Stimulated activated effector memory CD8-positive, alpha-beta T cell treated with anti-CD3 and anti-CD28 coated beads, Interleukin-12 subunit alpha, Interleukin-12 subunit beta, amount 100 ng/mL, for 72 hours (primary cell): ENCODE measurements at regions not wholly inside any gene's neighbourhood (a gene's known extent, or its start where the extent isn't known, plus 50 kb on each side); places are given as distances from the start of the nearest gene placed in this dataset.
"Not testable (repeated sequence)": the region's sequence is repeated elsewhere in the genome, so short reads cannot be mapped to it uniquely, and the experiment has no call there.

Experiments
- ATAC-seq: fragments of 150-1000 bp; cut with Tn5 transposase; 2 replicates; pipeline ENCODE4 v1.10.0; 2021
- DNase-seq, 2 donors: peaks; one replicate each; pipeline ENCODE4 v3.0.0; 2021 to 2022; ENCODE audit warnings: low spot score in 2 of 2
- H3K27ac Mint-ChIP-seq: one replicate; pipeline ENCODE4 v1.8.0; 2022; ENCODE audit warnings: mild to moderate bottlenecking, mixed read lengths
- H3K36me3 Mint-ChIP-seq: one replicate; pipeline ENCODE4 v1.8.0; 2022; ENCODE audit warnings: mild to moderate bottlenecking, mixed read lengths
- H3K4me1 Mint-ChIP-seq: one replicate; pipeline ENCODE4 v1.8.0; 2022; ENCODE audit warnings: mixed read lengths
- H3K4me3 Mint-ChIP-seq: one replicate; pipeline ENCODE4 v1.8.0; 2022; ENCODE audit warnings: mild to moderate bottlenecking, mixed read lengths
- H3K9me3 Mint-ChIP-seq: one replicate; pipeline ENCODE4 v1.8.0; 2022; ENCODE audit warnings: mixed read lengths

DNA sequence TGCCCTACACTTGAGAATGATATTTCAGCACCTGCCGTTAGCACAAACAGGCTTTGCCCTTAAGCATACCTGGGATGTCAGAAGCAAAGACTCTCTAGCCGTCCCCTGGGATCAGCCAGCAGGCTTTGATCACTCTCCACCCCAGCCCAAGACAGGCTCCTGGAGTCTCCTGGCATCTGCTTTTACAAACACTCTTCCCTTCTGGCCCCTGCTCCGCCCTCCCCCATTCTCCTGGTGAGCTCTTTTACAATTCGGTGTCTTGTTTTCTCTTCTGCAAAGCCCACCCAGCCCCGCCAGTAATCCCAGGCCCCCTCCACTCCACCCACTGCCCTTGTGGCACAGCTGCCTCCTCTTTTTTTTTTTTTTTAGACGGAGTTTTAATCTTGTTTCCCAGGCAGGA lies 50.4 kb downstream of the KATNIP start:
- ATAC-seq, result no peak
- no peaks in the 10 kb centered on the region for H3K4me1 Mint-ChIP-seq
- DNase-seq, result no peak
- no peaks in the 10 kb centered on the region for H3K9me3 Mint-ChIP-seq
- H3K27ac Mint-ChIP-seq, result no peak overlapping the region
- no peak overlapping the region for H3K4me3 Mint-ChIP-seq
- H3K36me3 Mint-ChIP-seq, result no peaks in the 10 kb centered on the region

DNA sequence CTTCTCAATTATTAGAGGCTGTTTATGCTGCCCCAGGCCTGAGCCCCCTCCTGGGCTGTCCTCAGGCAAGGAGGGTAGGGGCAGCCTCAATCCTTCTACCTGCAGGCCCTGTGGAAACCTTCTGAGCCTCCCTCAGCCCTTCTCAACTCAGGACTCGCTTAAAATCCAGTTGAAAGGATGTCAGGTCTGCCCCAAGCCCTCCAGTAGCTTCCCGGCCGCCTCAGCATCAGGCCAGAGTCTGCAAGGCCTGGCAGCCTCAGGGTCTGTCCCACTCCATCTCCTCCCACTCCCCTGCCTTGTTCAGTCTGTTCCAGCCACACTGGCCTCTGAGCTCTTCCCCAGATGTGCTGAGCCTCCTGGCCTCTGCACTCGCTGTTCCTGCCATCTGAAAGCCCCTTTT lies 52.2 kb downstream of the KATNIP start:
- no peak for ATAC-seq
- H3K36me3 Mint-ChIP-seq, result no peaks in the 10 kb centered on the region
- H3K27ac Mint-ChIP-seq, result no peak overlapping the region
- H3K4me3 Mint-ChIP-seq, result no peak overlapping the region
- H3K9me3 Mint-ChIP-seq, result no peaks in the 10 kb centered on the region
- no peak for DNase-seq
- H3K4me1 Mint-ChIP-seq, result no peaks in the 10 kb centered on the region

DNA sequence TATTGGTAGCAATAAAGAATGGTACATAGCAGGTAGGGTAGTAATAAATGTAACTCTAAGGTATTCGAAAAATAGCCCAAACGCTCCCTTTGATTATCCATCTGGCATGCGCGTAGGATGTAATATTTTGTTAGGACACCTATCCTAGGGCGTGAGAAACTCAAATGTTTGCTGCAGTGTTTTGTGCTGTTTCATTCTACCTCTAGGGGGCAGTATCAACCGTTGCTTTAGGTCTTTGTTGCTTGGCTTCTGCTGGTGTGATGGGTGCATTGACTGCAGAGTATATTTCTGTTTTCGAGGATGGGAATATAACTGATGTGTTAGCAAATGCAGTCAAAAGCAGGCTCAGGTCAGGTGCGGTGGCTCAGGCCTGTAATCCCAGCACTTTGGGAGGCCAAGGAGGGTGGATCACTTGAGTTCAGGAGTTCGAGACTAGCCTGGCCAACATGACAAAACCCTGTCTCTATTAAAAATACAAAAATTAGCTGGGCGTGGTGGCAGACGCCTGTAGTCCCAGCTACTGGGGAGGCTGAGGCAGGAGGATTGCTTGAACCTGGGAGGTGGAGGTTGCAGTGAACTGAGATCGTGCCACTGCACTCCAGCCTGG lies 55.7 kb downstream of the KATNIP start:
- not testable (repeated sequence) for H3K9me3 Mint-ChIP-seq, H3K4me3 Mint-ChIP-seq, H3K36me3 Mint-ChIP-seq, DNase-seq, ATAC-seq, H3K27ac Mint-ChIP-seq, H3K4me1 Mint-ChIP-seq

DNA sequence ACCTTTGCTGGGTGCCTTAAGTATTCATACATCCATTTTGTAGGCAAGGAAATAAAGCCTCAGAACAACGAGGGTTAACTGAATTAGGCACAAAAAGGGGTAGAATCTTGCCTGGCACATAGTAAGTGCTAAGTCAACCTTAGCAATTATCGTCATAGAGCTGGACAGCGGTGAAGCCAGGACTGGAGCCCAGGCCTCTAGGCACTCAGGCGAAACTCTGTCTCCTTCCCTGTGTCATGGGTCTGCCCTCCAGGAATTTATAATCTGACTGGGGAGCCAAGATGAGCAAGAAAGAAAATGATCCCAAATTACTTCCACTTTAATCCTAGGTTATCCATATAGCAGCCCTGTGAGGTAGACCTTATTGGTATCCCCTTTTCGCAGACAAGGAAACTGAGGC lies 61.4 kb downstream of the KATNIP start:
- Mint-ChIP-seq H3K9me3 (no peaks in the 10 kb centered on the region), H3K4me1 (no peaks in the 10 kb centered on the region), H3K4me3 (no peak overlapping the region), H3K27ac (no peak overlapping the region), H3K36me3 (no peaks in the 10 kb centered on the region)
- DNase-seq (no peak), ATAC-seq (no peak)

DNA sequence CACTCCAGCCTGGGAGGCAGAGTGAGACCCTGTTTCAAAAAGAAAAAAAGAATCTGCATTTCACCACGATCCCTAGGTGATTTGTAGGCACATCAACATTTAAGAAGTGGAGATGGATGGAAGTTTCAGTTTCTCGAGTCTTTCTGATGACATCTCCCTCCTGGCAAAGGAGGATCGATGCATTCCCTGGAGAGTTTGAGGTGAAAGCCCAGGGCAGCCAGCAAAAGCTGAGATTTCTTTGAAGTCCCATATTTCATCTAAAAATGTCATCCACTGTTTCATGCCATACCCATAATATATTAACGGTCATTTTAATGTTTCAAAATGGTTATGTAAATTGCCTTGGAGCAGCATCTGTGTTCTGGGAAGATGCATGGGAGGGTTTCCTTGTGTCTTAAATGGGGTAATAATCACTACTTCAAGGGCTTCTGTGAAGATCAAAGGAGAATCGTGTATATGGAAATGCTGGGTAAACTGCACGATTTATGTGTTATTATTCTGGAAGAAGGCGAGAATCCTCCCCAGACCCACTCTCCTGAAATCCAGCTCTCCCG lies 63.4 kb downstream of the KATNIP start:
- no peak for DNase-seq
- no peak for ATAC-seq
- Mint-ChIP-seq H3K4me3 (no peak overlapping the region), H3K9me3 (no peaks in the 10 kb centered on the region), H3K4me1 (no peaks in the 10 kb centered on the region), H3K27ac (no peak overlapping the region), H3K36me3 (no peaks in the 10 kb centered on the region)

DNA sequence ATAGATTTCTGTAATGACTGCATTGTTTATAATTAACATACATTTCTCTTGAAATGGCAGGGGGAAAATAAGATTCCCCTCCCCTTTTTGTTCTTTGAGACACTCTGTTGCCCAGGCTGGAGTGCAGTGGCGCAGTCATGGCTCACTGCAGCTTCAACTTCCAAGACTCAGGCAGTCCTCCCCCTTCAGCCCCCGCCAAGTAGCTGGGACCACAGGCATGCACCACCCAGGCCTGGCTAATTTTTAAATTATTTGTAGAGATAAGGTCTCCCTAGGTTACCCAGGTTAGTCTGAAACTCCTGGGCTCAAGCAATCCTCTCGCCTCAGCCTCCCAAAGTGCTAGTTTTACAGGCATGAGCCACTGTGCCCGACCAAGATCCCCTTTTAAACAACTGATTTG lies 67.7 kb downstream of the KATNIP start:
- Mint-ChIP-seq H3K36me3 (no peaks in the 10 kb centered on the region), H3K4me3 (no peak overlapping the region), H3K27ac (no peak overlapping the region), H3K4me1 (no peaks in the 10 kb centered on the region), H3K9me3 (no peaks in the 10 kb centered on the region)
- ATAC-seq (no peak), DNase-seq (no peak)

DNA sequence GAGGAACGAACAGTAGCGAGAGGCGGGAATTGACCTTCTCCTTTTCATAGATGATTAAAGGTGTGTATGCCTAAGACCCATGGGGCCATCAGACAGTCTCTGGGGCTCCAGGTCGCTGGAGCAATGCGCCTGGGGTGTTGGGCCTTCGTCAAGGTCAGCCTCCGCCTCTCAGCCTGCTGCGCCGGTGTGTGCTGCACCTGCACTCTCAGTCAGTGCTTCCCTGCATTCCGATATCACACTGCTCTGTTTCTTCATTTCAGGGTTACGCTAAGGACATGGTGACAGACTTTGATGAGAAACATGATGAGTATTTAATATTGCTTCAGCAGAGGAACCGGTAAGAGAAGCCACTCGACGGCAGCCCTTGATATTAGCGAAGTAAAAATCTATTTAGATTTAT lies 68.2 kb downstream of the KATNIP start:
- H3K9me3 Mint-ChIP-seq, result no peaks in the 10 kb centered on the region
- no peak for DNase-seq
- no peak for ATAC-seq
- no peak overlapping the region for H3K4me3 Mint-ChIP-seq
- H3K36me3 Mint-ChIP-seq, result no peaks in the 10 kb centered on the region
- H3K27ac Mint-ChIP-seq, result no peak overlapping the region
- H3K4me1 Mint-ChIP-seq, result no peaks in the 10 kb centered on the region

DNA sequence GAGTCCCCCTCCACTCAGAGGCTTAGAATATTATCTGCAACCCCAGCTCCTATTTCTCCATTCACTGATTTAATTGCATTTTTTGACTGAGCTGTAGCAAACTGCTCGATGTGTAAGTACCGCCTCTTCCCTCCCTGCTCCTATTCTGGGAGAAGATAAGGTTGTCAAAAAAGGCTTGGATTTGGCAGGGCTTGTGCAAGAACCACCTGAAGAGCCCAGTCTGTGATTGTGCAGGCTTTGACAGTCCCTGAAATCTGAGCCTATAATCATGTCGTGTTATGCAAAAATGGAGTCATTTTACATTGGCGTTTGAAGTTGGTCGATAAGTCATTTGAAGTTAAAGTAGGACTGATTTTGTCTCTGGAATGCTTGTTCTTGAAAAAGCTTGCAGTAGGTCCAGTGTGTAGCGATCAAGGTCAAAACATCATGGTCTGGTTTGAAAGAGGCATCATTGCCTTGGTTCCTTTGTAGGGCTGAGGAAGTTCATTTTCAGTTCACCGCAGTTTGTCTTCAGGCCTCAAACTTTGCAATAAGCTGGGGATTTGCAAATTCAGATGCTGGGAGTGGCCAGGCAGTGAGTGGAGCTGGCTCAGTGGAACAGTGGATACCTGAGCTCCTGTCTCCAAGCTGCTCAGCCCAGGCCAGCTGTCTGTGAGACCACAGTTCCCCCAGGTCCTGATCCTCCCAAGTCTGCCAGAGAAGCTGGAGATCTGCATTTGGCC lies 68.8 kb downstream of the KATNIP start:
- no peaks in the 10 kb centered on the region for H3K36me3 Mint-ChIP-seq
- no peaks in the 10 kb centered on the region for H3K9me3 Mint-ChIP-seq

DNA sequence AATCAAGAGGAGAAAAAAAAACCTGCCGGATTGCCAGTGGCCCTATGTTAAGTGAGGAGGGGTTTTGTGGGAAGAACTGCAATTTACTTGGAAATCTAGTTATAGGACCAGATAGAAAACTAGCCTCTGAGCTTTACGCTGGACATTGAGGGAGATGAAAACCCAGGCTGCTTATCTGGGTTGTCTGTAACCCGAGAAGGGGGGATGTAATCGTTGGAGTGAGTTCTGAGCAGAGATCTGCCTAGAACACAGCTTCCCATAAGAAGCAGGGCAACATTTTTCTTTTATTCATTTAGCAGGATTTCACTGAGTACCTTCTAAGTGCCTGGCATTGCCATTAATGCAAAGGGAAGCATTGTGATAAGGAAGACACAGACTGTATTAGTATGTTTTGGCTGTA lies 70.6 kb downstream of the KATNIP start:
- no peak for DNase-seq
- no peak for ATAC-seq
- H3K4me1 Mint-ChIP-seq, result no peaks in the 10 kb centered on the region
- H3K36me3 Mint-ChIP-seq, result no peaks in the 10 kb centered on the region
- H3K27ac Mint-ChIP-seq, result no peak overlapping the region
- H3K9me3 Mint-ChIP-seq, result no peaks in the 10 kb centered on the region
- H3K4me3 Mint-ChIP-seq, result no peak overlapping the region

More for the DNA sequence above, 68.8 kb downstream of the KATNIP start:
- DNase-seq (no peak), ATAC-seq (no peak)
- H3K4me1 Mint-ChIP-seq, result no peaks in the 10 kb centered on the region
- no peak overlapping the region for H3K27ac Mint-ChIP-seq
- H3K4me3 Mint-ChIP-seq, result no peak overlapping the region

DNA sequence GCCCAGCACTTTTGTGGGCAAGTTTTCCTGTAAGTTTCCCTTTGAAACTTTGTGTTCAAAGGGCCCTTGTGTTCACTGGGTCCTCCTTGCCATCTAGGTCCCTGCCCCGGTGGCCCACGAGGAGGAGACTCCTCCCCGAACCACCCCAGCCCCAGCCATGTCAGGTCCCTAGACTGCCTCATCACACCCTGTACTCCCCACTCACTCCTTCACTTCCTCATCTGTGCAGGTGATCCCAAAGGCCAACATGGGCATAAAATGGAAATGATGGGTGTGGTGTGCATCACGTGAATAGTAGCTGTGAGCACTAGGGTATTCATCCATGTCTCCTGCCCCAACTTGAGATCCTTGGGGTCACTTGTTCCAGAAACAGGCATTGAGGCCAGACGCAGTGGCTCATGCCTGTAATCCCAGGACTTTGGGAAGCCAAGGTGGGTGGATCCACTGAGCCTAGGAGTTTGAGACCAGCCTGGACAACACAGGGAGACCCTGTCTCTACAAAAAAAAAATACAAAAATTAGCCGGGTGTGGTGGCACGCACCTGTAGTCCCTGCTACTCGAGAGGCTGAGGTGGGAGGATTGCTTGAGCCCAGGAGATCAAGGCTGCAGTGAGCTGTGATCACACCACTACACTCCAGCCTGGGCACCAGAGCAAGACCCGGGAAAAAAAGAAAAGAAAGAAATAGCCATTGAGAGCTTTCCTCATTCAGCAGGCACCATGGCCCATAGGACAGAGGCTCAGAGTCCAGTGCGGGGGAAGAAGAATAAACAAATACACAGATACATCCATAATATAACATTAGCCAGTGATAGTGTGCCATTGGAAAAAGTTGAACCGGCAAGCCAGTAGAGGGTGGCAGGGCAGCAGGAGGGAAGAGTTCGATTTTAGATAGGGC lies 74.5 kb downstream of the KATNIP start:
- no peaks in the 10 kb centered on the region for H3K4me1 Mint-ChIP-seq
- H3K36me3 Mint-ChIP-seq, result no peaks in the 10 kb centered on the region
- no peak overlapping the region for H3K27ac Mint-ChIP-seq
- H3K4me3 Mint-ChIP-seq, result no peak overlapping the region
- H3K9me3 Mint-ChIP-seq, result no peaks in the 10 kb centered on the region
- no peak for DNase-seq
- no peak for ATAC-seq

DNA sequence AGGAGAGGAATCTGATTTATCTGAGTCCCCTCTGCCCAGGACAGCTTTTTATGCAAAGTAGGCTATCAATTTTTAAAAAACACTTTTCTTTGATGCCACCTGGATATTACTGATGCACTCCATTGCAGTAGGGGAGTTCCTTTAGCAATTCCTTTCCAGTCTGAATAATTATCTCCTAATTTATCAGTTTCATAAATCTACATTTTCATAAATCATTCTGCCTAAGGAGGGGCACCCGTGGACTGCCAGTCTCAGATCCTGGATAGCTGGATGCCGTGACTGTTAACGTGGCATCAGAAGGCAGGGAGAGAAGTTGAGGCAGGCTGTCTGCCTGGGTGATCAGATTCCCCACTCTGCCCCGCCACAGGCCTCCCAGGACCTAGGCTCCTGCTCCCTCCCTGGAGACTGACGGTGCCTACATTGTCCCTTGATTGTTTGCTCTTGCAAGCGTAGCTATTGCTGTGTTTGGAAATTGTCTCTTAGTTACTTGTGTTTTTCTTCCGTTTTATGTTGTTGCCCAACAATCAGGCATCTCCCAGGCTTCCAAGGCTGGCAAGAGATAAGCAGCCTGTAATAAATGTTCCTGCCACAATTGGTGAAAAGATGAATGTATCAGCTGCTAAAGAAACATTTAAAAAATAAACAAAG lies 75.2 kb downstream of the KATNIP start:
- ATAC-seq (no peak), DNase-seq (no peak)
- Mint-ChIP-seq H3K9me3 (no peaks in the 10 kb centered on the region), H3K27ac (no peak overlapping the region), H3K4me3 (no peak overlapping the region), H3K36me3 (no peaks in the 10 kb centered on the region), H3K4me1 (no peaks in the 10 kb centered on the region)

DNA sequence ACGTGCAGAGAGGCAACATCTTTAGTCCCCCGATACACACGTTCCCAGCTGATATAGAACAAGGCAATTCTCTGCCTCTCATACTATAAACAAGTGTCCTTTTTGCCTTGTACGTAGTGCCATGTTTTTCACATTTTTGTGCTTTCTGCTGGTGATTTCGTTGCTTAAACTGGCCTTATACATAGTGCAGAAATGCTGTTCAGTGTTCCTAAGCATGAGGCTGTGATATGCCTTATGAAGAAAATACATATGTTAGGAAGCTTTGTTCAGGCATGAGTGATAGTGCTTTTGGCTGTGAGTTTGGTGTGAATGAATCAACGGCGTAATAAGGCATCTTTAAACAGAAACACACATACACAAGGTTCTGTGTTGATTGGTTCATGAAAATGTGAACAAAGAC lies 77.2 kb downstream of the KATNIP start:
- no peaks in the 10 kb centered on the region for H3K36me3 Mint-ChIP-seq
- no peak overlapping the region for H3K27ac Mint-ChIP-seq
- ATAC-seq, result no peak
- no peaks in the 10 kb centered on the region for H3K9me3 Mint-ChIP-seq
- no peaks in the 10 kb centered on the region for H3K4me1 Mint-ChIP-seq
- no peak overlapping the region for H3K4me3 Mint-ChIP-seq
- no peak for DNase-seq

DNA sequence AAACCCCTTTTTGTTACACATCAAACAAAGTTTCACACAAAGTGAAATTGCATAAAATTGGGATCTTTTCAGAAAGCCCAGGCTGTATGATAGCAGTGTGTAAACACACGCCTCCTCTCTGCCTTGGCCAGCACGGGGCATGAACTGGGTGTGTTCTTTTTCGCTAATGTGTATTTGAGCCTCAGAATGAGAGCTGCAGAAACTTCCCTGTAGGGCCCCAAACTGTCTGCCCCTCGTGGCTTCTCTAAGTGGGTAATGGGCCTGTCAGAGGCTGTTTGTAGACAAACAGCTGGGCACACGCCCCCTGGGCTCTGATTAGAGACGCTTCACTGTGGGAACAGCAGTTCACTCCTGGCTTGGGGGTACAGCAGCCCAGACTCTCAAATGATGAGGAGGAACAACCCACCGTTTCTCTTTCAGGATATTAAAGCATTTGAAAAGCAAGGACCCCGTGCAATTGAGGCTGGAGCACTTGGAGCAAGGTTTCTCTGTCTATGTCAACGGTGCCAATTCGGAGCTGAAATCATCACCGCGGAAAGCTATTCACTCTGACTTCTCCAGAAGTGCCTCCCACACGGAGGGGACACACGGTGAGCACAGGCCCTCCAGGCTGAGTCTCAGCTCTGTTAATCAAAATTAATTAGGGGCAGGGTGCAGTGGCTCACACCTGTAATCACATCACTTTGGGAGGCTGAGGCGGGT lies 78.4 kb downstream of the KATNIP start:
- no peak overlapping the region for H3K4me3 Mint-ChIP-seq
- no peak overlapping the region for H3K27ac Mint-ChIP-seq
- H3K4me1 Mint-ChIP-seq, result no peaks in the 10 kb centered on the region
- ATAC-seq, result no peak
- H3K9me3 Mint-ChIP-seq, result no peaks in the 10 kb centered on the region
- H3K36me3 Mint-ChIP-seq, result no peaks in the 10 kb centered on the region
- no peak for DNase-seq

DNA sequence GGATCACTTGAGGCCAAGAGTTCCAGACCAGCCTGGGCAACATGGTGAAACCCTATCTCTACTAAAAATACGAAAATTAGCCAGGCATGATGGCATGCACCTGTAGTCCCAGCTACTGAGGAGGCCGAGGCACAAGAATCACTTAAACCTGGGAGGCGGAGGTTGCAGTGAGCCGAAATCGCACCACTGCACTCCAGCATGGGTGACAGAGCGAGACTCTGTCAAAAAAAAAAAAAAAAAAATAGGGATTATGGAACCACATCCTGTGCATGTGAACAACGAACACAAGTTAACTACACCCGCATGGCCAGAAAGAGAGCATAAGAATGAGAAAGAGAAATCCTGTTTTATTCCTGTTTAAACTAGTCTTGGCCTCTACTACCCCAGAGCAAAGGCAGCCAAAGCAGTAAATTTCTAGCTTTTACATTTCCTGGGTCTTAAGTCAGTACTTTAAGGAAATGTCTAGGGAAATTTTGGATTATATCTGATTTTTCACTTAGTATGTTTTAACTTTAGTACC lies 79.1 kb downstream of the KATNIP start:
- H3K36me3 Mint-ChIP-seq, H3K4me3 Mint-ChIP-seq, ATAC-seq, DNase-seq, H3K4me1 Mint-ChIP-seq, H3K27ac Mint-ChIP-seq, H3K9me3 Mint-ChIP-seq: not testable (repeated sequence)
